PC-9 (cell line): ENCODE measurements at regions not wholly inside any gene's neighbourhood (a gene's known extent, or its start where the extent isn't known, plus 50 kb on each side); places are given as distances from the start of the nearest gene placed in this dataset.
"Not testable (repeated sequence)": the region's sequence is repeated elsewhere in the genome, so short reads cannot be mapped to it uniquely, and the experiment has no call there.

ENCODE experiments used
- BruUV-seq: library from RNA; stranded (reverse); fragments of 400-500 nt; replicated peaks from 2 replicates; lab custom pipeline; 2021; lab: Mats Ljungman, UMichigan
- CTCF ChIA-PET: fragments of 300-600 bp; sonication (Branson Sonifier 250); formaldehyde crosslinking; loops from one replicate; lab custom pipeline; 2022; ENCODE audit warnings: antibody characterized with exemption; lab: Charles Lee
- POLR2A ChIA-PET: fragments of 300-600 bp; sonication (Branson Sonifier 250); formaldehyde crosslinking; loops from one replicate; lab custom pipeline; 2022; ENCODE audit warnings: antibody characterized with exemption; ENCODE audit not compliant: unreplicated experiment; lab: Charles Lee
- DNase-seq, 2 experiments: peaks; one replicate each; pipeline versions ENCODE4 v3.0.0 to v3.0.0-alpha.2; 2015 to 2022; ENCODE audit warnings: mixed read lengths in 1 of 2
- H2AFZ ChIP-seq: fragments of 200-600 bp; sonication (generic); 2 replicates; pipeline ENCODE4 v1.8.1; 2017; ENCODE audit warnings: antibody characterized with exemption
- H3F3A ChIP-seq: fragments of 200-600 bp; sonication (generic); 2 replicates; pipeline ENCODE4 v1.8.1; 2017; ENCODE audit warnings: antibody characterized with exemption, mild to moderate bottlenecking, low read depth; ENCODE audit not compliant: insufficient read depth
- H3K27ac ChIP-seq: fragments of 200-600 bp; sonication (generic); 2 replicates; pipeline ENCODE4 v1.6.1; 2016; ENCODE audit warnings: mixed run types
- H3K27me3 ChIP-seq: fragments of 200-600 bp; sonication (generic); 2 replicates; pipeline ENCODE4 v1.6.1; 2016; ENCODE audit warnings: low read depth, mixed run types; ENCODE audit not compliant: insufficient read depth
- H3K36me3 ChIP-seq: fragments of 200-600 bp; sonication (generic); 2 replicates; pipeline ENCODE4 v1.6.1; 2016; ENCODE audit warnings: low read depth, mixed run types
- H3K4me1 ChIP-seq: fragments of 200-600 bp; sonication (generic); replicated peaks from 2 replicates; pipeline ENCODE4 v1.6.1; 2016; ENCODE audit warnings: mixed run types; ENCODE audit not compliant: insufficient read depth
- H3K4me2 ChIP-seq: fragments of 200-600 bp; sonication (generic); 2 replicates; pipeline ENCODE4 v1.6.1; 2017; ENCODE audit warnings: mixed run types
- H3K4me3 ChIP-seq: fragments of 200-600 bp; sonication (generic); 2 replicates; pipeline ENCODE4 v1.6.1; 2016; ENCODE audit warnings: mixed run types
- H3K79me2 ChIP-seq: fragments of 200-600 bp; sonication (generic); 2 replicates; pipeline ENCODE4 v1.6.1; 2017; ENCODE audit warnings: low read depth, mixed run types
- H3K9me2 ChIP-seq: fragments of 200-600 bp; sonication (generic); 2 replicates; pipeline ENCODE4 v1.8.1; 2017; ENCODE audit warnings: mild to moderate bottlenecking; ENCODE audit not compliant: insufficient read depth
- H3K9me3 ChIP-seq: fragments of 200-600 bp; sonication (generic); 2 replicates; pipeline ENCODE4 v1.8.1; 2016; ENCODE audit warnings: low read depth; ENCODE audit not compliant: insufficient read depth
- H4K20me1 ChIP-seq: fragments of 200-600 bp; sonication (generic); 2 replicates; pipeline ENCODE4 v1.8.1; 2017; ENCODE audit not compliant: insufficient read depth
- CTCF ChIP-seq: fragments of 200-600 bp; sonication (generic); conservative IDR thresholded peaks from 2 replicates; pipeline ENCODE4 v1.6.1; 2017; ENCODE audit warnings: mixed run types, antibody characterized with exemption, mild to moderate bottlenecking, moderate library complexity
- EZH2 ChIP-seq: fragments of 200-600 bp; sonication (generic); IDR thresholded peaks from 2 replicates; pipeline ENCODE4 v1.8.0; 2017; ENCODE audit warnings: antibody characterized with exemption, low read depth
- intact Hi-C: fragments of 100-400 bp; cut with micrococcal nuclease; formaldehyde crosslinking; loops from one replicate; pipeline ENCODE4 v1.10.0; 2022; ENCODE audit not compliant: unreplicated experiment

DNA sequence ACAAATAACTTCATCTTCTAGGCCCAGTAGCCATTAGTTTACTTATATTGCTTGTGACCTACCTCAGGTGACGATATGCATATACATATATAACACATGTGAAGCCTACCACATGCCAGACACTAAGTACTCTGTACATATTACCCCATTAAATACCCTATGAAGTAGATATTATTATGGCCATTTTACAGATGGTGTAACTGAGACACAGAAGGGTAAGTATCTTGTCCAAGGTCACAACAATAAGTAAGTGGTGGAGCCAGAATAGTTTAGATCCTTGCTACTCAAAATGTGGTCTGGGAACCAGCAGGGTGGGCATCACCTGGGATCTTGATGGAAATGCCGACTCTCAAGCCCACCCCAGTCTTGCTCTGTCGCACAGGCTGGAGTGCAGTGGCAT, 78.1 kb upstream of the RAPGEF2 start:
- Histone ChIP-seq H3K9me3 (no peaks in the 10 kb centered on the region), H3K4me1 (no peaks in the 10 kb centered on the region), H3K4me3 (no peak overlapping the region), H3K27me3 (no peaks in the 10 kb centered on the region), H4K20me1 (no peaks in the 10 kb centered on the region), H2AFZ (no peak overlapping the region), H3F3A (no peaks in the 10 kb centered on the region), H3K9me2 (no peaks in the 10 kb centered on the region), H3K36me3 (no peaks in the 10 kb centered on the region), H3K4me2 (no peak overlapping the region), H3K79me2 (no peaks in the 10 kb centered on the region), H3K27ac (no peak overlapping the region)
- BruUV-seq = no TSS peak
- DNase-seq = no peak
- ChIA-PET POLR2A (no interaction called here), CTCF (no interaction called here)
- no peak for TF ChIP-seq EZH2
- TF ChIP-seq CTCF = no peak
- intact Hi-C loops = no loop called here

- Histone ChIP-seq H3K27ac (no peak overlapping the region), H3K4me2 (no peak overlapping the region), H3K4me3 (no peak overlapping the region), H2AFZ (no peak overlapping the region), H3K36me3 (no peaks in the 10 kb centered on the region), H3K9me2 (no peaks in the 10 kb centered on the region), H3K9me3 (no peaks in the 10 kb centered on the region), H4K20me1 (no peaks in the 10 kb centered on the region), H3K27me3 (no peaks in the 10 kb centered on the region), H3F3A (no peaks in the 10 kb centered on the region), H3K4me1 (no peaks in the 10 kb centered on the region), H3K79me2 (no peaks in the 10 kb centered on the region)
- no peak for TF ChIP-seq CTCF
- no peak for TF ChIP-seq EZH2
- ChIA-PET POLR2A (no interaction called here), CTCF (no interaction called here)
- intact Hi-C loops = no loop called here
- no peak for DNase-seq
- no TSS peak for BruUV-seq
Observed at GRCh38 chr4:159026329-159026728, 76.5 kb upstream of the RAPGEF2 start.

DNA sequence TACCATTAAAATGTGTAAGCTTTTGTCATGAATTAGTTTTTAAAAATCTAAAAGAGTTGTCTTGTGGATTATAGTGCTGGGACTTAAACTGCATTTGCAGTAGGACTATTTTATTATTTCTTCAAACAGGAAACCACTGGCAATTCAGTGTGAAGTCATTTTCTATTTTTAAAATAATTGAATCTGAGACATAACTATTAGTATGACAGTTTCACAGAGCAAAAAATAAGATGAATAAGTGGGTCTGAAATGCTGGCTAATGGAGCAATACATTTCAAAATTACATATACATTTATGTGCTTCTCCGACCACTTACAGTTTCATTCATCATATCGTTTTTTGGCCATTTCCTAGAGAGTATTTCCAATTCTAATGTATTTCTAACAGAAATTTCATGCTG, 75.3 kb upstream of the RAPGEF2 start:
- TF ChIP-seq EZH2 = no peak

DNA sequence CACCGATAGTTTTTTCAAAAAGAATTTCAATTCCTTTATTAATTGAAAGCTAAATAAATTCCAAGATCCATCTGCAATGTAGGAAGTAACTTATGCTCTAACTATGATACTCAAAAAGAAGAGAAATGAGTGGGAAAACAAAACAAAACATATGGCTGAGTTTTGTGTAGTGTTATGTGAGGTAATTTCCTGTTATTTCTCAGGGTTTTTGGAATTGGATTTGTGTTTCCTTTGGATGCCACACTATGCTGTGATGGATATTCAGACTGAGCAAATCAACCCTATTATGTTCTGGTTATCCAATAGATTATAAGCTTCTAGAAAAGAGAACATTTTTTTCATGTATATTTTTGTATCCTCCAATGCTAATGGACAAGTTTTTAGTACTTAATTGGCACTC, 73.4 kb upstream of the RAPGEF2 start:
- no peaks in the 10 kb centered on the region for H3K9me2 ChIP-seq
- no peaks in the 10 kb centered on the region for H3F3A ChIP-seq
- H3K4me3 ChIP-seq = no peak overlapping the region
- no peak for DNase-seq
- H3K4me1 ChIP-seq = no peaks in the 10 kb centered on the region
- no peaks in the 10 kb centered on the region for H3K27me3 ChIP-seq
- no peak overlapping the region for H3K27ac ChIP-seq
- TF ChIP-seq CTCF (no peak), EZH2 (no peak)
- H4K20me1 ChIP-seq = no peaks in the 10 kb centered on the region
- no peak overlapping the region for H2AFZ ChIP-seq
- no peaks in the 10 kb centered on the region for H3K9me3 ChIP-seq
- no peaks in the 10 kb centered on the region for H3K36me3 ChIP-seq
- H3K79me2 ChIP-seq = no peaks in the 10 kb centered on the region
- BruUV-seq = no TSS peak
- POLR2A ChIA-PET = interaction anchor here (0.7 kb wide), 1 partner anchor 117 kb away, joined by 10 read pairs; no protein-coding TSS in a partner anchor
- intact Hi-C loops = no loop called here
- CTCF ChIA-PET = no interaction called here
- H3K4me2 ChIP-seq = no peak overlapping the region

More for the DNA sequence above, 75.3 kb upstream of the RAPGEF2 start:
- CTCF ChIA-PET = no interaction called here
- Histone ChIP-seq H2AFZ (no peak overlapping the region), H3K27ac (no peak overlapping the region), H3K4me2 (no peak overlapping the region), H3K36me3 (no peaks in the 10 kb centered on the region), H3F3A (no peaks in the 10 kb centered on the region), H3K4me1 (no peaks in the 10 kb centered on the region), H3K4me3 (no peak overlapping the region), H3K9me2 (no peaks in the 10 kb centered on the region), H3K79me2 (no peaks in the 10 kb centered on the region), H3K27me3 (no peaks in the 10 kb centered on the region), H3K9me3 (no peaks in the 10 kb centered on the region), H4K20me1 (no peaks in the 10 kb centered on the region)
- no peak for DNase-seq
- intact Hi-C loops = no loop called here
- BruUV-seq = no TSS peak
- POLR2A ChIA-PET = no interaction called here

DNA sequence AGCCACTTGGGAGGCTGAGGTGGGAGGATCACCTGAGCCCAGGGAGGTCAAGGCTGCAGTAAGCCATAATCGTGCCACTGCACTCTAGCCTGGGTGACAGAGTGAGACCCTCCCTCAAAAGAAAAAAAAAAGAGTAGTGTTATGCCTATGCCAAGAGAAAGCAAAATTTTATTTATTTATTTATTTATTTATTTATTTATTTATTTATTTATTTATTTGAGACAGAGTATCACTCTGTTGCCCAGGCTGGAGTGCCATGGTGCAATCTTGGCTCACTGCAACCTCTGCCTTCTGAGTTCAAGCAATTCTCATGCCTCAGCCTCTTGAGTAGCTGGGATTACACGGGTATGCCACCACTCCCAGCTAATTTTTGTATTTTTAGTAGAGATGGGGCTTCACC, 72.6 kb upstream of the RAPGEF2 start:
- H3K9me2 ChIP-seq, POLR2A ChIA-PET, H3K36me3 ChIP-seq, intact Hi-C loops, H3K9me3 ChIP-seq, H3K4me1 ChIP-seq, H4K20me1 ChIP-seq, H3F3A ChIP-seq, CTCF ChIA-PET, H3K79me2 ChIP-seq, H3K4me3 ChIP-seq, H3K27me3 ChIP-seq, H3K4me2 ChIP-seq, H2AFZ ChIP-seq, BruUV-seq, DNase-seq, H3K27ac ChIP-seq: not testable (repeated sequence)
